ENCODE measurements at regions not wholly inside any gene's neighbourhood (a gene's known extent, or its start where the extent isn't known, plus 50 kb on each side); places are given as distances from the start of the nearest gene placed in this dataset.

- intact Hi-C loops (cut with DNase I), result no loop called here
- no peaks in the 10 kb centered on the region for H3K36me3 ChIP-seq
- H3K9me3 ChIP-seq, result no peaks in the 10 kb centered on the region
- TF ChIP-seq CTCF (IDR thresholded peaks at IDR 0.05), result no peak
- no peak overlapping the region for H3K27ac ChIP-seq
- H3K27me3 ChIP-seq, result no peaks in the 10 kb centered on the region
- no peak overlapping the region for H3K4me3 ChIP-seq
- peaks cover 0 to 3% of the 10 kb centered on the region in 2 donors for H3K4me1 ChIP-seq
- DNase-seq (ENCODE audit: low spot score in 2 of 2), result no peak
Observed at GRCh38 chrX:10773318-10773717, 152.9 kb upstream of the MID1 start.

GRCh38 chrX:10781847-10782530, 161.6 kb upstream of the MID1 start:
- intact Hi-C loops (cut with DNase I), result no loop called here
- Histone ChIP-seq H3K4me1 (no peaks in the 10 kb centered on the region), H3K36me3 (no peaks in the 10 kb centered on the region), H3K27ac (no peak overlapping the region), H3K4me3 (no peak overlapping the region), H3K9me3 (no peaks in the 10 kb centered on the region), H3K27me3 (no peaks in the 10 kb centered on the region)
- DNase-seq (ENCODE audit: low spot score in 2 of 2), result no peak
- TF ChIP-seq CTCF (IDR thresholded peaks at IDR 0.05), result no peak

- no peak for DNase-seq (ENCODE audit: low spot score in 2 of 2)
- Histone ChIP-seq H3K27ac (no peak overlapping the region), H3K4me1 (no peaks in the 10 kb centered on the region), H3K9me3 (no peaks in the 10 kb centered on the region), H3K4me3 (no peak overlapping the region), H3K36me3 (no peaks in the 10 kb centered on the region), H3K27me3 (no peaks in the 10 kb centered on the region)
- intact Hi-C loops (cut with DNase I), result no loop called here
- no peak for TF ChIP-seq CTCF (IDR thresholded peaks at IDR 0.05)
Observed at GRCh38 chrX:10783451-10783995, 163.1 kb upstream of the MID1 start.

- no peak for DNase-seq (ENCODE audit: low spot score in 2 of 2)
- H3K36me3 ChIP-seq, result no peaks in the 10 kb centered on the region
- H3K27ac ChIP-seq, result no peak overlapping the region
- H3K27me3 ChIP-seq, result no peaks in the 10 kb centered on the region
- intact Hi-C loops (cut with DNase I), result no loop called here
- no peaks in the 10 kb centered on the region for H3K4me1 ChIP-seq
- TF ChIP-seq CTCF (IDR thresholded peaks at IDR 0.05), result no peak
- no peaks in the 10 kb centered on the region for H3K9me3 ChIP-seq
- no peak overlapping the region for H3K4me3 ChIP-seq
Observed at GRCh38 chrX:10787264-10787663, 166.9 kb upstream of the MID1 start.

DNA sequence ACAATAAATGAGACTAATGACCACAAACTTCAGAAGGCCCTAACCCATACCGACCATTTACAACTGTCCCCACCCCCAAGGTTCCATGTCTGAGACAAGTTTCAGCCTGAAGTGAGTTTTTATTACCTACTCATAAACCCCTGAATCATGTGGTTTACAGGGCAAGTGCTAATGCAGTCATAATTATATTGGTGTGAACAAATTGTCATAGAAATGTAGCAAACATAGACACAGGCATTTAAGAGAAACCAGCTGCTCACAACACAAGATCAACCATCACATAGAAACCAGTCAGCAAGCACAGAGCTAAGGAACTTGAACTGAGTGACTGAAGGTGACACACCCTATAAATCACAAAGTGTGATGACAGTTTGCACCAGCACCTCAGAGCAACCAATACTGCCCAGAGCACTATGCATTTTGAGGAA, 173.8 kb upstream of the MID1 start:
- Histone ChIP-seq H3K27me3 (no peaks in the 10 kb centered on the region), H3K4me1 (no peaks in the 10 kb centered on the region), H3K36me3 (no peaks in the 10 kb centered on the region), H3K27ac (peak overlapping the region in 1 of 2 donors; percentile 22), H3K9me3 (no peaks in the 10 kb centered on the region), H3K4me3 (no peak overlapping the region)
- intact Hi-C loops (cut with DNase I), result loop anchor here (5.0 kb wide), 1 partner anchor 33 kb away; no protein-coding TSS in a partner anchor
- DNase-seq (ENCODE audit: low spot score in 2 of 2), result no peak
- TF ChIP-seq CTCF (IDR thresholded peaks at IDR 0.05), result no peak

Data from ascending aorta (tissue), 2 donors.